ENCODE measurements at regions not wholly inside any gene's neighbourhood (a gene's known extent, or its start where the extent isn't known, plus 50 kb on each side); places are given as distances from the start of the nearest gene placed in this dataset.

DNA sequence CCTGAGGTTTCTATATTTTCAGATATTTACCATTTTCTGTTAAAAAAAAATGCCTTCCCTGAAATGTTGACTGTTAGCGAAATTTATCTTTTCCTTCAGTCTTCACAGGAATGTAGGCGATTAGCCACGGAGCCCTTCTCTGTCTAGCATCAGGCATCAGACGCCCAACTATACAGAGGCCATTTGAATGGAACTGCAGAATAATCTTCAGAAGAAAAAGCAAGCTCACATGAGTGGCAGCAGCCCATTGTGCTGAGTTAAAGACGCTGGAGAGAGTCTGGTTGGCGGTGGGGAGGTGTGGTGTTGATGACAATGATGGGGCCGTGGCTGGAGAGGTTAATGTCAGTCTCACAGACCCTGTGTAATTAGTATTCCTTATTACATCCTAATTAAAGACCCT is 196.8 kb upstream of the LEF1 start:
- DNase-seq (ENCODE audit: low read depth in 2 of 2): no peak

- DNase-seq (ENCODE audit: low read depth in 2 of 2): no peak
Measured at GRCh38 chr4:108361886-108362285, 193.2 kb upstream of the LEF1 start.

GRCh38 chr4:108361446-108361820 is 192.7 kb upstream of the LEF1 start:
- DNase-seq (ENCODE audit: low read depth in 2 of 2): no peak

GRCh38 chr4:108360754-108361445 is 192.2 kb upstream of the LEF1 start:
- DNase-seq (ENCODE audit: low read depth in 2 of 2): no peak

- no peak for DNase-seq (ENCODE audit: low read depth in 2 of 2)
Measured at GRCh38 chr4:108359986-108360681, 191.4 kb upstream of the LEF1 start.

DNA sequence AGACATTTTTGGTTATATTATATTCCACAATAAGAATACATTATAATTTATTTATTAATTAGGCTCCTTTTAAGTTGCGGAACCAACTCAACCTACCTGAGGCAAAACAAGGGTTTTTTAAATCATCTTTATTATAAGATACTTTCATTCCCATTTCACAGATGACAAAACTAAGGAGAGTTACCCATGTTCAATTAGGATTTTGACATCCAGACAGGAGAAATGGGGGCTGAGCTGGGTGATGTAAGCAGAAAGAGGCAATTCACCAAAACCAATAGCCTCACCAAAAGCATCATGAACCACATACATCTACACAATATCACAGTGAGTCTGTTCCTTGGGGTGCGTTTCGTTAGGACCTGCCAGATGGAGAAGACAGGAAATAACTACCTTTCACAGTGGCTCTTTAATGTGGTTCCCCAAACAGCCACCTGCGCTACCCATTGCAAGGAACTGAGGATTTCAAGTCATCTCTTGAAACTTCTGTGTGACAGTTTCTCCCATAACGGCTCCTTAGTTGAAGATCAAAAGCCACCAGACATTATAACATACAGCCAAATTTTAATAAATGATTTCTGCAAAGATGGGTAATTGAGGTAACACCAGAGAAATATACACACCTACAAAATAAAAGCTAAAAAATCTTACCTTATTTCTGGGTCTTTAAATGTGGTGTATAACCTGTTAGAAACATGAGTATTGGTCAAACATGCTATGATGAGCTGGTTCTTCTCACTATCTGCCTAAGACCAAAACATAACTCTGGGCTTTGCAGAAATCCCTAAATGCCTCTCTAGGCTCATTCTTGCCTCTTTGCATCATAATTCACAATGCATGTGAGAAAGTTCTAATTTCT is 190.6 kb upstream of the LEF1 start:
- no peak for DNase-seq (ENCODE audit: low read depth in 2 of 2)

GRCh38 chr4:108355902-108356535 is 187.3 kb upstream of the LEF1 start:
- DNase-seq (ENCODE audit: low read depth in 2 of 2): no peak

- no peak for DNase-seq (ENCODE audit: low read depth in 2 of 2)
Measured at GRCh38 chr4:108355186-108355901, 186.6 kb upstream of the LEF1 start.

GRCh38 chr4:108352664-108353308 is 184.1 kb upstream of the LEF1 start:
- no peak for DNase-seq (ENCODE audit: low read depth in 2 of 2)

- no peak for DNase-seq (ENCODE audit: low read depth in 2 of 2)
Measured at GRCh38 chr4:108351791-108352190, 183.1 kb upstream of the LEF1 start.

DNA sequence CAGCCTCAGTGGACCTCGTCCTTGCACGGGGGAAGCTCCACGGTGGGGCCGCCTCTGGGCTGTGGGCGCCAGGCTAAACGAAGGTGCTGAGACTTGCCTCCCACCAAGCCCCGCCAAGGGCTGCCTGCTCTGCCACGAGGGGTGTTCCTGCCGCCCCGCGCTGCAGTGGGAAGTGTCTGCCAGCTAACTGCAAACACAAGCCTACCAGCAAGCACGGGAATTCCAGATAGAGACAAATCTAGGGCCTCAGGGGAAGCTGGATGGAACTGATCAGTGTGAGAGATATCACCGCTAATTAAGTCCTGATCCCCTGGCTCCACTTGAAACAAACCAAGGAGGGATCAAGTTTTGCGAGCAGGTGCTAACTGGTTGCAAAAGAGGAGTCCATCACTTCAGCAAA is 181.6 kb upstream of the LEF1 start:
- DNase-seq (ENCODE audit: low read depth in 2 of 2): no peak

- no peak for DNase-seq (ENCODE audit: low read depth in 2 of 2)
Measured at GRCh38 chr4:108346818-108347210, 178.1 kb upstream of the LEF1 start.

GRCh38 chr4:108345862-108346817 is 177.4 kb upstream of the LEF1 start:
- DNase-seq (ENCODE audit: low read depth in 2 of 2): no peak

DNA sequence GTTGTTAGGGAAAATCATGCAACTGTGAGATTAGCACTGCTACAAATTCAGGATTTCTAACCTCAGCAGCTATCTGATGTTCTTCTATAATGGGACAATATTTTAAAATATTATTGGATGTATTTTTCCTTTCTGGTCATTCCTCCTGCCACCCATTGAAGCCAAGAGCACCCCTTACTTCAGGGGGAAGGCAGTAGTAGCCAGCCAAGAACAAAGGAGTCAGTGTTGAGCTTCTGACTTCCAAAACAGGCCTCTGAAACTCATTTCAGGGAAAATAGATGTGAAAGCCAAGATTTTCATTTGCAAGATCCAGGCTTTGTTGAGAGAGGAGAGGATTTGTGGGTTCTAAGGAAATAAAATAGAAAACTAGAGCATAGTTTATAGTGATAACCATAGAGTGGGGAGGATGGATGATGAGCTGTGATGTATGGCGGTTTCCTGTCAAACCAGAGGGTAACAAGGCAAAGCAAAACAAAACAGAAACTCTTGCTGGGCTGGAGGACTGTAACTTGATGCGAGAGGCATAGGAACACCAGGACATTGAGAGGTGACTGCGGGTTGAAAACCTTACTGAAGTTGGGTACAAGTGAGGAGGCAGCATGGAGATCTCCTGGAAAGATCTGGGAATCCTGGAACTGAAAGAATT is 173.7 kb upstream of the LEF1 start:
- no peak for DNase-seq (ENCODE audit: low read depth in 2 of 2)

- no peak for DNase-seq (ENCODE audit: low read depth in 2 of 2)
Measured at GRCh38 chr4:108337923-108338322, 169.2 kb upstream of the LEF1 start.

- no peak for DNase-seq (ENCODE audit: low read depth in 2 of 2)
Measured at GRCh38 chr4:108336076-108336475, 167.3 kb upstream of the LEF1 start.

DNA sequence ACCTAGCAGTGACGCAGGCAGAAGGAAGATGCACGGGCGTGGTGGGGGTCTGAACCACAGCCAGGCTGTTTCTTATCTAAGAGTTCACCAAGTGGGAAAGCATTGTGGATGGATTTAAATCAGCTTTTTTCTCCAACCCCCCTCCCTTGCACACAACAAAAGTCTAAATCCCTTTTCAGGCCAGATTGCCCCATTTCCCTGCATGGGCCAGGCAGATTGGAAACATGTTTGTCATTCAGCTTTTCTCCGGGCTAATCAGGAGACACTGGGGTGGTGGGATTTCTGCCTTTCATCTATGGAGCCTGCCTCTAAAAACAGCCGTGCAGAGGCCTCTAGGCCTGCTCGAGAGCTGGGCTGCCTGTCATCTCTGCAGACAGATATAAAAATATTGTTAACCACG is 166.3 kb upstream of the LEF1 start:
- no peak for DNase-seq (ENCODE audit: low read depth in 2 of 2)

DNA sequence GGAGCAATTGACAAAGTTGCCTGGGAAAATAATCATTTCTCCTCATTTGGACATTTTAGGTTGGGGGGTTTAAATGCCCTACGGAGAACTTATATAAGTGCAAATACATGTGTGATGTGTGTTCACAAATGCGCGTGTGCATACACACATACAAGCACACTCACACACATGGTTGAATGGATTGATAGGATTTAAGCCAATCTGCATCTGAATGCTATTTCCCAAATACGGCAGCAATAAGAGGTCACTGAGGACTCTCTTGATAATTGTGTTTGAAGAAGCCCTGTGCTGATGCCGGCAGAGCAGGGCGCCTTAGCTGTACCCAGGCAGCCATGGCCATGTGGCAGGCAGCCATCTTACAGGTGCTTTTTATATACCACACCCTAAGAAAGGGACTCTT is 165.3 kb upstream of the LEF1 start:
- DNase-seq (ENCODE audit: low read depth in 2 of 2): no peak

DNA sequence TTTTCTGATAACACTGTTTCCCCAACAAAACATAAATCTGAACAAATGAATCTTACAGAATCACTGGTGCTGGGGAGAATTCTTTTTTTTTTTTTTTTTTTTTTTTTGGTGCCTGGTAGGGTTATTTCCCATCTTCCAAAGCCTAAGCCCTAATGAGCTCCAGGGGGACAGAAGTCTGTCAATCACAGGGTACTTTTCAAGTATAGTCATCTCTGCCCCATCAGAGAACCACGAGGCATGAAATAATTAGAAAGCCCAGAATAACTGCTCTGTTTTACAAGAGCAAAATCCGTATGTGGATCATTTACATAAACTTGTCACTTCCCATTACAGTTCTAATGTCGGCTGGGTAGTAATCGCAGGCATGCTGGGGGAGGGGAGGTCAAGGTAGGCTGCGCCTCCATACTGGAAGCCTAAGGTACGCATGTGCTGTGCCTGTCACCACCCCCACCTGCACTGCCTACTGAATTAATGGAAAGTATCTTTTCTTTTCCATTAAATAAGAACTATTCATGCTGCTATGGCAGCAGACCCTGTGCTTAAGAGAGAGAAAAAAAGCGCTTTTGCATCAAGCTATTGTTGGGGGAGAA is 164.7 kb upstream of the LEF1 start:
- DNase-seq (ENCODE audit: low read depth in 2 of 2): no peak
